DMS53 (cell line): ENCODE measurements at regions not wholly inside any gene's neighbourhood (a gene's known extent, or its start where the extent isn't known, plus 50 kb on each side); places are given as distances from the start of the nearest gene placed in this dataset.

Experiments
- DNase-seq: peaks from one replicate; lab custom pipeline; 2025; lab: John Stamatoyannopoulos, UW

GRCh38 chr4:152235718-152236117 is 300.2 kb downstream of the FBXW7 start:
- DNase-seq, result no peak

- DNase-seq, result no peak
Measured at GRCh38 chr4:152234571-152234970, 301.3 kb downstream of the FBXW7 start.

DNA sequence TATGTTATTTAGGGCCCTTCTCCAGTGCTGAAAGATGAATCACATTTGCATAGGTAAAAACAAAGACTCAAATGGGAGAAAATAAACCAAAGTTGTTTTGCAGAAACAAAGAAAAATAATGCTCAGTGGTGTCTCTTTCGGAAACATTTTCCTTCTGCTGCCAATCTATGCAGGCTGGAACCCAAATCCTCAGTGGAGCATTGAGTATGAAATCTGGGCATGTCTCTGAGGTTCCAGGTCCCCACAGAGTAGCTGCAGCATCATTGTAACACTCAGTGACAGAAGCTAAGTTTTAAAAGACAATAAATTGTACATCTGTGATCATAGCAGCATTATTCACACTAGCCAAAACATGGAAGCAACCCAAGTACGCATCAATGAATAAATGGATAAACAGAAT is 303.6 kb downstream of the FBXW7 start:
- no peak for DNase-seq

DNA sequence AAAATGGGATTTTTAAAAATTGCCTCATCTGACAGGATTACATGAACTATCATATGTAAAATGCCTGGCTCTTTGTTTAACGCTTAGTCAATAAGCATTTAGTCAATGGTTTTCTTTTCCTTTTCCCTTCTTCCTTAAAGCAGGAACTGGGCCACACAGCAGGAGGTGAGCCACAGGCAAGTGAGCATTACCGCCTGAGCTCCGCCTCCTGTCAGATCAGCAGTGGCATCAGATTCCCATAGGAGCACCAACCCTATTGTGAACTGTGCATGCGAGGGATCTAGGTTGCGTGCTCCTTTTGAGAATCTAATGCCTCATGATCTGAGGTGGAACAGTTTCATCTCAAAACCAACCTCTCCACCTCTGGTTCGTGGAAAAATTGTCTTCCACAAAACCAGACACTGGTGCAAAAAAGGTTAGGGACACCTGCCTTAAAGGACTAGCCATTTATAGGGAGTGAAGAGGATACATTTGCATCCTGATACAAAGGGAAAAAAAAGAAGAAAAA is 306.1 kb downstream of the FBXW7 start:
- DNase-seq, result peak; percentile 4

GRCh38 chr4:152225680-152226079 is 310.2 kb downstream of the FBXW7 start:
- no peak for DNase-seq

- no peak for DNase-seq
Measured at GRCh38 chr4:152224721-152225420, 311.0 kb downstream of the FBXW7 start.

DNA sequence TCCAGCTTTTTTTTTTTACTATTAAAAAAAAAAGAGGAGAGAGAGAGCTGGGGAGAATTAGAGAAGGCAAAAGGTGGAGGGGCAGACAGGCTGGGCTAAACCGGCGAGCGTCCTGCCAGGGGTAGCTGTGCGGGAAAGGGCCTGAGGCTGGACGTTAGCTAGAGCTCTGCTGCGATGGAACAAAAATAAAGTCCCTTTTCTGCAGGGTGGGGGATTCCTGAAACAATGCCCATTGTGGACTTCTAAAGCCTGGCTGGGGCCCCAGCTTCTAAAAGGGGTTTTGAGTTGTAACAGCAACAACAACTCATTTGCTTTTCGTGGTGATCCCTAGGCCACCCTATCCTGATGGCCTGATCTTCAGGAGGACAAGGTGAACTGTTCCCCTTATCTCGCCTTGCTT is 311.7 kb downstream of the FBXW7 start:
- DNase-seq, result no peak

DNA sequence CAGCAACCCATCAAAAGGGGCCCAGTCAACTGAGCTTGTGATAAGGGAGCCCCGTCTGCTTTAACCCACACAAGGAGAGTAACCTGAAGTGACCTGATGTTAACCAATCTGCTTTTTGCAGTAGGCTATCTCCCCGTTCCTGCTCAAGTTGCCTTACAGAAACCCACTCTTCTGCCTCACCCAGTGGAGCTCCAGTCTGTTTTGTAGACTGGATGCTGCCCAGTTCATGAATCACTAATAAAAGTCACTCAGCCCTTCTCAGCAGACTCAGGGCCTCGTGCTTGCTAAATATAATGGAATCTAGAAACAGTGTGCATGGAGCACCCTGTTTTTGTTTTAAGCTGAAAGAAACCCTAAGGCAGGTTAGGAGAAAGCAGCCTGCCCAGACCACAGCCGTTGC is 312.3 kb downstream of the FBXW7 start:
- no peak for DNase-seq

DNA sequence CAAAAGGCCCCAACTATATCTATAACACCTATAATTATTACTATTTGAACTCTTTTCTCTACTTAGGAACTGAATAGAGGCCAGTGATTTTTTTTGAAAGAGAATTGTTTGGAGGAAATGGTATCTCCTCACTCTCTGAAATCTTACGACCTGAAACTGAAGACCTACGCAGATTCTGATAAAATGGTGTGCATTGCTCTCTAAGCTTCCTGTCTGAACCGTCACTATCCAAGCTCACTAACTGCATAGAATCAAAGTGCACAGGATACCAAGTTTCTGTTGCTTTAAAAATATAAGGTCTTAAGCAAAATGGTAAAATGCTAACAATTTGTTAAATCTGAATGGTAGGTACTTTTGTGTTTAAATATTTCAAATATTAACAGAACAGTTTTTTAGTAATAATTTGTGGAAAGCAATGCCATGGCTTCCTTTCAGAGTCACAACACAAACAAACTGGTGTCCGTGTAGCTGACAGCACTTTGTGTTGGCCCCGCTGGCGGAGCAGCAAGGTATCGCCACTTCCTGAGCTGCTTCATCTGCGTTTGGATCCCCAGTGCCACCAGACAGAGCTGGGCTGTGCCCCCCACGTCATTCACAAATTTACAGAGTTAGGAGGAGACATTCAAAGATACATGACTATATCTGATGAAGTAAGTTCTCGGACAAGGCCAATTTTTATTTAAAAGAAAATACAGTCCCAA is 313.9 kb downstream of the FBXW7 start:
- DNase-seq, result no peak

- DNase-seq, result no peak
Measured at GRCh38 chr4:152220201-152220666, 315.7 kb downstream of the FBXW7 start.

DNA sequence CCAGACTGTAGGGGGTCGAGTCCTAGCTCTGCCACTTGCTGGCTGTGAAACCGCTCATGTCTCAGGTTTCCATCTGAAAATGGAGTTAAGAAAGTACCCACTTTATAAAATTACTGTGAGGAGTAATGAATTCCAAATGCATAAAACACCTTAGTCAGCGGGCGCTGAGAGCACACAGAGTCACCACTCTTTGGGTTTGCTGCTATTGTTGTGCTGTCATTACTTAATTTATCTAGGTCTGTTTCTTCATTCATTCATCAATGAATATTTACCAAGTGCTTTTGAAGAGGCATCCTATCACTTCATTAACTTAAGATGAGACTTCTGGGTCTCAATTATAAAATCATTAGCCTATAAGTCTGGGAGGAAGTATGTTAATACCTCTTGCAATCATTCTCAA is 317.3 kb downstream of the FBXW7 start:
- no peak for DNase-seq

DNA sequence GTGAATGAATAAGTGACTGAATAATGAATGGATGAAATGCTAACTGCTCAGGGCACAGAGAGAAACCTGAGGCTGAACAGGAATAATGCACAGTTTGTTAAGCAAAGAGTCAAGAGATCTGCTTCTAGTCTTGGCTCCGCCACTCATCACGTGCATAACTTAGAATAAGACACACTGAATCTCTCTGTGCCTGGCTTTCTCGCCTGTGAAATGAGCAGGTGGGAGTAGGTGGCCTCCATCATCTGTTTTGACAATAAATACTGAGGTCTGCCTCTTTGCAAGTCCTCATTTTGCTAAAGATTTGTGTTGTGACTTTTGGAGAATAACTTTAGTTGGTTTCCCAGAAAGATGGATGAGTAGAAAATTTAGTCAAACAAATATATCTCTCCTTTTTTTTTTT is 318.0 kb downstream of the FBXW7 start:
- no peak for DNase-seq

DNA sequence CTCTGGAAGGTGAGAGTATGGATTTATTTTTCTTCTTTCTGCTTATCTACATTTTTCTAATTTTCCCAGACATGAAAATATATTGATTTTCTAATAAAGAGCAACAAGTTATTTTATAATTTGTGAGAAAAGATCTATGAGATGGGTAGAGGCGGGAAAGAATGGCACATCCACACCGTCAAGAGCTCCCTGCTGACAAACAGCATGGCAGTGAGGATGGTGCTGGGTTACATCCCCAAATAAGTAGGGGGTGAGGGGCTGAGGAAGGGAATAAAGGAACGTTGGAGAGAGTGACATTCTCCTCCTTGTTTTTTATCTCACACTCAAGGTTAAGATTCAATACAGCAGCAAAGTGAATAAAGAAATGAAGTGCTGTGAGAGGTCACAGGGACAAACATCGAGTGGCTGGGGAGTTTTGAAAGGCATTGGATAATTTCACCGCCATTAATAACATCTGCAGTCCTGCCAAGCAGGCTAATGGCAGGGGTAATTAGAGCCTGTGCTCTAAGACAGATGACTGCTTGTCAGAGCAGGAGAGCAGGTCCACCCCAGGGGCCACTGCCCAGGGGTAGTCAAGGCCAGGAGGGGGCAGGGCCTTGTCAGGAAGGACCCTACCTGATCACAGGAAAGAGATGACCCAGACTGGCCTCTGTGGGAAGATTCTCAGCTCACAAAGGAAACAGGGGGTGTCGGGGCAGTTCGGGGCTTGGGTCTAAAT is 323.8 kb downstream of the FBXW7 start:
- no peak for DNase-seq

- DNase-seq, result no peak
Measured at GRCh38 chr4:152209772-152210493, 326.0 kb downstream of the FBXW7 start.

GRCh38 chr4:152207378-152207720 is 328.5 kb downstream of the FBXW7 start:
- no peak for DNase-seq

DNA sequence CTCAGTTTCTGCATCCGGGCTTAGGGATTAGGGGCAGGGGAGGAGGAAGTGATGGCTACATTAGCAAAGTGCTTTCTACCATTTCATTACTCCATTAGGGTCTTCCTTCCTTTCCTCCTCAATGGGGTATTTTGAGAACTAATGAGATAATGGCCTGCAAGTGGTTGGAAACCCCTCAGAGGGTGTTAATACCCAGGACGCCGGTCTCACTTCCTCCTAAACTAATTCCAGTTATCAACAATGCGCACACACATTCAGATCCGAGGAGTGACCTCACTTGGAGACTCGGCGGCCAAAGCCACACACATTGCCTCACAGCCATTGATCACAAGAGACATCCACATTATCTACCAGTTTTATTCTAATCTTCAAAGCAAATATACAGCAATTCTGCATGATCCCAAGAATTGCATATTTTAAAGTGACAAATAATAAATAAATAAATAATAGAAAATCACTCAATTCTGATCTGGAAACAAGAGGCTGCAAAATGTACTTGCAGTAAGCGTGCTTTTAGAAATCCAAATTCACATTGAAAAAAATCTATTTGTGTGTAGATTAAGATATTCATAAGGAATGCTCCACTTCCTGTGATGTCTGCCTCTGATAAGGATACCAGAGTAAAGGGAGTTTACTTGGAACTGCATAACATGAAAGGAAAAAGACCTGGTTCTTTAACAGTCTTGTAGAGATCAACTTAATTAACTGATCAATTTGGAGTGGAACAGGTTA is 329.1 kb downstream of the FBXW7 start:
- no peak for DNase-seq

- no peak for DNase-seq
Measured at GRCh38 chr4:152206185-152206584, 329.7 kb downstream of the FBXW7 start.

DNA sequence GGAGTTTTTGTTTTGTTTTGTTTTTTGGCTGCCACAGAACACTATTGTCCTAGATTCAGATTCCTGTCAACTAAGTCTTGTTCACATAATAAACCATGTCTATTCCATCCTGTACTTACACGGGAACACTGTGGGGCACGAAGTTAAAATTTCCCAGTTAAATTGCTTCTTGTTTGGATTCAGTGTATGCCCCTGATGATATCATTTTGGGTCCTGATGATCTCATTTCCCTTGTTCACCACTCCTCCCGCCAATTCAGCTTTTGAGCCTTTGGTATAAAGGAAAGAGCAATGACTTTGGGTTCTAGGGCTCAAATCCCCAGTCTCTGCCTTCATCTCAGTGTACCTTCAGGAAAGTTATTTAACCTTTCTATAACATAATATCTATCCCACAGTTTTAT is 333.5 kb downstream of the FBXW7 start:
- no peak for DNase-seq

DNA sequence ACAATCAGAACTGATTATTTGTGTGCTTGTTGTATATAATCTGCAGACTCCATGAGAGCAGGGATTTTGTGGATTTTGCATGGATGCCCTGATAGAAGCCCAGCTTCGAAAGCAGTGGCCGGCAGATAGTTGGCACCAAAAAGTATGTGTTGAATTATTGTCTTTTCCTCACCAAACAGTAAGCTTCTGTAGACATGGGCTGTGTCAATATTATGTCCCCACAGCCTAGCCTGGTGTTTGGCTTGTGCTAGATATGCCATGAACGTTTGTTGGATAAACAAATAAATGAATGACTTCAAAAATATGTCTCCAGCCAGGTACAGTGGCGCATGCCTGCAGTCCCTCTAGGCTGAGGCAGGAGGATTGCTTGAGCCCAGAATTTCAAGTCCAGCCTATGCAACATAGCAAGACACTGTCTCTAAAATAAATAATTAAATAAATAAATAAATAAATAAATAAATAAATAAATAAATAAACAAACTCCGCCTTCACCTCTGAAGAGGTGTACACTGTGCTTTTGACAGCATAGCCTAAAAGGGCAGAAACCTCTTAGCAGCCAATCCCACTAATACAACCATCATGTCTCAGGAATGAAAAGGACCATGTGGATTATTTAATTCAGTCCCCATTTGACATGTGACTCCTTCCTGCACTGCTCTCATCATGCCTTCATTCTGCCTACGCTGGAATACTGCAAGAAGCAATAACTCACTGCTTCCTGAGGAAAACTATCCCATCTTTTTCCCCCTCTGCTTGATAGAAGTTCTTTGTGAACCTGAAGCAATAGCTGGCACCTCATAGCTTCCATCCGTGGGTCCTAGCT is 335.2 kb downstream of the FBXW7 start:
- DNase-seq, result peak; percentile 53

DNA sequence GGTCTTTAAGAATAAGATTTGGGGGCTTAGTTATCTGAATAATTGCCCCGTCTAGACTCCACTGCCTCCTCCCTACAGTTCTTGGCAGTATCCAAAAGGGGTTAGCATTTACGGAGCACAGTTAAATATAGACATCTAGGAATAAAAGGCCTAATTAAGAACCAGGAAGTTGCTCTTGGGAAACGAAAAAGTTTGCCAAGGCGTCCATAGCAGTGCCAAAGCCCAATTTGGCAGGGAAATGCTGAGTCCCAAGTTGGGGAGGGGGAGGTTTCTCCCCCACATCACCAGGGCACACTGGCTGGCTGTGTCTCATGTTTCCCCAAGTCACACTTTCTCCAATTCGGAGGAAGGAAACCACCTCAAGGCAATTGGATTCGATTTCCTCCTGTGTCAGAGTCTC is 338.7 kb downstream of the FBXW7 start:
- no peak for DNase-seq

DNA sequence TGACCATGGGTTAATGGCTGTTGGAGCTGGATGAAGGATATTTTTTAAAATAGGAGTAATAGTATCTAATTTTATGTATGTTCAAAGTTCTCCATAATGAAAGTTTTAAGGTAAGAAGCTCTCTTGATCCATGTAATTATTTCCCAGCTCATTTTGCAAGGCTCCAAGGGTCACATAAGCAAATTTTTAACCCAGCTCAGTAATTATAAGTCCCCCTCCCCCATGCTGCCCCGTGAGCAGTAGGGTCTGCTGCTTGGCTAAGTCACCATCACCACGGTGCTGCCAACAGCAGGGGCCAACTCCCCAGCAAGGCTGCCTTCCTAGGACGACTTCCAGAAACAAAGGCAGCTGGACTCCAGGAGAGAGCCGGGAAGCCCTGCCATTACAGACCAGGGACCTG is 340.0 kb downstream of the FBXW7 start:
- DNase-seq, result no peak
